CD14-positive monocyte (primary cell): ENCODE measurements at regions not wholly inside any gene's neighbourhood (a gene's known extent, or its start where the extent isn't known, plus 50 kb on each side); places are given as distances from the start of the nearest gene placed in this dataset.

Source experiments
- DNase-seq, 3 donors: peaks; one replicate each; pipeline ENCODE4 v3.0.0-alpha.2; 2011 to 2022
- H2AFZ ChIP-seq: 2 replicates; pipeline ENCODE4 v1.6.0; 2012; ENCODE audit warnings: mild to moderate bottlenecking, low read depth, low read length, inconsistent platforms; ENCODE audit not compliant: insufficient read depth, poor library complexity, severe bottlenecking
- H3K27ac ChIP-seq, 2 donors: 1 replicate in 1 of 2; 2 replicates in 1 of 2; pipeline ENCODE4 v1.5.1; 2012 to 2013; ENCODE audit warnings: low read length in 2 of 2, control low read depth in 1 of 2, inconsistent platforms in 1 of 2, low read depth in 1 of 2, mild to moderate bottlenecking in 1 of 2
- H3K27me3 ChIP-seq, 2 donors: one replicate each; pipeline versions ENCODE4 v1.6.0 to v1.6.1; 2011 to 2013; ENCODE audit warnings: low read length in 2 of 2; ENCODE audit not compliant: control insufficient read depth in 2 of 2, insufficient read depth in 2 of 2
- H3K36me3 ChIP-seq, 2 donors: replicated peaks in 1 of 2; 1 replicate in 1 of 2; 2 replicates in 1 of 2; pipeline versions ENCODE4 v1.5.1 to v1.6.1; 2012 to 2013; ENCODE audit warnings: low read length in 2 of 2, control low read depth in 1 of 2, inconsistent platforms in 1 of 2, mild to moderate bottlenecking in 1 of 2; ENCODE audit not compliant: insufficient read depth in 2 of 2, control insufficient read depth in 1 of 2
- H3K4me1 ChIP-seq, 2 donors: 1 replicate in 1 of 2; 2 replicates in 1 of 2; pipeline versions ENCODE4 v1.5.1 to v1.6.1; 2012 to 2013; ENCODE audit warnings: low read length in 2 of 2, control low read depth in 1 of 2, inconsistent platforms in 1 of 2, mild to moderate bottlenecking in 1 of 2, moderate library complexity in 1 of 2; ENCODE audit not compliant: insufficient read depth in 2 of 2, control insufficient read depth in 1 of 2
- H3K4me2 ChIP-seq: replicated peaks from 2 replicates; pipeline ENCODE3; 2012; ENCODE audit warnings: low read length, moderate library complexity, mild to moderate bottlenecking; ENCODE audit not compliant: poor library complexity, severe bottlenecking; ENCODE audit errors: extremely low read depth
- H3K4me3 ChIP-seq, 3 experiments: fragments of 200-600 bp in 1 of 3; sonication (generic) in 1 of 3; replicated peaks in 1 of 3; 1 replicate in 2 of 3; 2 replicates in 1 of 3; pipeline ENCODE4 v1.5.1; 2011 to 2013; ENCODE audit warnings: low read length in 3 of 3, mild to moderate bottlenecking in 3 of 3, control low read depth in 2 of 3, low read depth in 2 of 3, inconsistent platforms in 1 of 3, moderate library complexity in 1 of 3
- H3K79me2 ChIP-seq: 2 replicates; pipeline ENCODE4 v1.6.0; 2012; ENCODE audit warnings: mild to moderate bottlenecking, control low read depth, inconsistent platforms, low read length, moderate library complexity; ENCODE audit not compliant: insufficient read depth
- H3K9ac ChIP-seq: 2 replicates; pipeline ENCODE4 v1.6.0; 2017; ENCODE audit warnings: low read length, mild to moderate bottlenecking; ENCODE audit not compliant: insufficient read depth, poor library complexity, severe bottlenecking
- H3K9me3 ChIP-seq, 2 donors: replicated peaks in 1 of 2; 1 replicate in 1 of 2; 2 replicates in 1 of 2; pipeline versions ENCODE4 v1.5.1 to v1.6.1; 2012 to 2013; ENCODE audit warnings: low read length in 2 of 2, control low read depth in 1 of 2; ENCODE audit not compliant: control insufficient read depth in 1 of 2, insufficient read depth in 1 of 2
- H4K20me1 ChIP-seq: 2 replicates; pipeline ENCODE4 v1.6.0; 2012; ENCODE audit warnings: mild to moderate bottlenecking, low read length, control low read depth, moderate library complexity; ENCODE audit not compliant: insufficient read depth
- H3K27ac Mint-ChIP-seq, 7 donors: one replicate each; pipeline ENCODE4 v1.8.0; 2020; ENCODE audit warnings: mild to moderate bottlenecking in 7 of 7, mixed read lengths in 7 of 7, moderate library complexity in 6 of 7, inconsistent platforms in 2 of 7
- H3K27me3 Mint-ChIP-seq, 3 donors: one replicate each; pipeline ENCODE4 v1.8.0; 2021 to 2022; ENCODE audit warnings: low read depth in 3 of 3, mild to moderate bottlenecking in 3 of 3, mixed read lengths in 3 of 3, moderate library complexity in 3 of 3, inconsistent platforms in 1 of 3
- H3K36me3 Mint-ChIP-seq, 2 donors: one replicate each; pipeline ENCODE4 v1.8.0; 2020; ENCODE audit warnings: mixed read lengths in 2 of 2, inconsistent platforms in 1 of 2, mild to moderate bottlenecking in 1 of 2
- H3K4me1 Mint-ChIP-seq: one replicate; pipeline ENCODE4 v1.8.0; 2020; ENCODE audit warnings: mild to moderate bottlenecking, mixed read lengths
- H3K4me3 Mint-ChIP-seq, 2 donors: one replicate each; pipeline ENCODE4 v1.8.0; 2020; ENCODE audit warnings: mild to moderate bottlenecking in 2 of 2, mixed read lengths in 2 of 2, moderate library complexity in 1 of 2
- H3K9me3 Mint-ChIP-seq, 7 donors: one replicate each; pipeline ENCODE4 v1.8.0; 2020 to 2022; ENCODE audit warnings: mixed read lengths in 7 of 7, mild to moderate bottlenecking in 6 of 7, moderate library complexity in 6 of 7, inconsistent platforms in 2 of 7
- CTCF ChIP-seq: fragments of 200-600 bp; IDR thresholded peaks from one replicate; pipeline ENCODE4 v1.8.0; 2022; ENCODE audit warnings: antibody characterized with exemption, mild to moderate bottlenecking
- intact Hi-C, 2 donors: fragments of 100-400 bp; cut with micrococcal nuclease; formaldehyde crosslinking; loops; one replicate each; pipeline versions ENCODE4 v1.15.0 to v1.15.1; 2023

GRCh38 chr1:169042377-169042776, 64.1 kb upstream of the ATP1B1 start:
- H4K20me1 ChIP-seq, result no peaks in the 10 kb centered on the region
- H3K9ac ChIP-seq, result no peak overlapping the region
- DNase-seq, result no peak
- H3K4me3 Mint-ChIP-seq, result no peak overlapping the region
- H3K9me3 ChIP-seq, result no peaks in the 10 kb centered on the region
- H3K9me3 Mint-ChIP-seq, result peaks cover 0 to 8% (median 6%) of the 10 kb centered on the region in 7 donors
- H3K4me1 Mint-ChIP-seq, result peaks cover 54% of the 10 kb centered on the region
- H3K4me1 ChIP-seq, result peaks cover 44 to 56% of the 10 kb centered on the region in 2 donors
- H3K36me3 ChIP-seq, result no peaks in the 10 kb centered on the region
- H2AFZ ChIP-seq, result no peak overlapping the region
- intact Hi-C loops, result loop anchor here in 1 of 2 donors (10.0 kb wide), 1 partner anchor 62 kb away; the partner anchor contains the start of gene ATP1B1
- no peak overlapping the region for H3K4me2 ChIP-seq
- H3K27me3 ChIP-seq, result no peaks in the 10 kb centered on the region
- TF ChIP-seq CTCF, result no peak
- H3K4me3 ChIP-seq, result no peak overlapping the region
- no peaks in the 10 kb centered on the region for H3K79me2 ChIP-seq
- H3K36me3 Mint-ChIP-seq, result peaks cover 0 to 2% of the 10 kb centered on the region in 2 donors
- peak overlapping the region in 1 of 7 donors; percentile 17 for H3K27ac Mint-ChIP-seq
- H3K27me3 Mint-ChIP-seq, result peaks cover 0 to 7% (median 3%) of the 10 kb centered on the region in 3 donors
- no peak overlapping the region for H3K27ac ChIP-seq

- intact Hi-C loops, result loop anchor here in 1 of 2 donors (10.0 kb wide), 1 partner anchor 61 kb away; the partner anchor contains the start of gene ATP1B1
- H3K27me3 Mint-ChIP-seq, result peaks cover 0 to 7% (median 3%) of the 10 kb centered on the region in 3 donors
- Histone ChIP-seq H3K27ac (peak overlapping the region; percentile 25 to 53), H3K36me3 (no peaks in the 10 kb centered on the region), H3K4me1 (peaks cover 56 to 70% of the 10 kb centered on the region in 2 donors), H3K4me3 (peak overlapping the region in 1 of 3 experiments; percentile 31), H4K20me1 (no peaks in the 10 kb centered on the region), H3K9me3 (no peaks in the 10 kb centered on the region), H3K9ac (no peak overlapping the region), H3K27me3 (no peaks in the 10 kb centered on the region), H3K4me2 (peak overlapping the region; percentile 49), H3K79me2 (no peaks in the 10 kb centered on the region), H2AFZ (peak overlapping the region; percentile 18)
- TF ChIP-seq CTCF, result no peak
- peaks cover 0 to 2% of the 10 kb centered on the region in 2 donors for H3K36me3 Mint-ChIP-seq
- peak overlapping the region; percentile 13 to 84 (median 77) for H3K27ac Mint-ChIP-seq
- peaks cover 65% of the 10 kb centered on the region for H3K4me1 Mint-ChIP-seq
- no peak for DNase-seq
- H3K4me3 Mint-ChIP-seq, result peak overlapping the region in 1 of 2 donors; percentile 26
- peaks cover 0 to 4% (median 2%) of the 10 kb centered on the region in 7 donors for H3K9me3 Mint-ChIP-seq
Observed at GRCh38 chr1:169043823-169044222, 62.7 kb upstream of the ATP1B1 start.
